SH-SY5Y (cell line): ENCODE measurements at regions not wholly inside any gene's neighbourhood (a gene's known extent, or its start where the extent isn't known, plus 50 kb on each side); places are given as distances from the start of the nearest gene placed in this dataset.

ENCODE experiments used
- GATA2 ChIP-seq: IDR thresholded peaks from 2 replicates; pipeline ENCODE4 v1.6.1; 2011; ENCODE audit warnings: mild to moderate bottlenecking, low read depth, low read length
- GATA3 ChIP-seq: IDR thresholded peaks from 2 replicates; pipeline ENCODE4 v1.6.1; 2011; ENCODE audit warnings: low read depth, mild to moderate bottlenecking, low read length, moderate library complexity

DNA sequence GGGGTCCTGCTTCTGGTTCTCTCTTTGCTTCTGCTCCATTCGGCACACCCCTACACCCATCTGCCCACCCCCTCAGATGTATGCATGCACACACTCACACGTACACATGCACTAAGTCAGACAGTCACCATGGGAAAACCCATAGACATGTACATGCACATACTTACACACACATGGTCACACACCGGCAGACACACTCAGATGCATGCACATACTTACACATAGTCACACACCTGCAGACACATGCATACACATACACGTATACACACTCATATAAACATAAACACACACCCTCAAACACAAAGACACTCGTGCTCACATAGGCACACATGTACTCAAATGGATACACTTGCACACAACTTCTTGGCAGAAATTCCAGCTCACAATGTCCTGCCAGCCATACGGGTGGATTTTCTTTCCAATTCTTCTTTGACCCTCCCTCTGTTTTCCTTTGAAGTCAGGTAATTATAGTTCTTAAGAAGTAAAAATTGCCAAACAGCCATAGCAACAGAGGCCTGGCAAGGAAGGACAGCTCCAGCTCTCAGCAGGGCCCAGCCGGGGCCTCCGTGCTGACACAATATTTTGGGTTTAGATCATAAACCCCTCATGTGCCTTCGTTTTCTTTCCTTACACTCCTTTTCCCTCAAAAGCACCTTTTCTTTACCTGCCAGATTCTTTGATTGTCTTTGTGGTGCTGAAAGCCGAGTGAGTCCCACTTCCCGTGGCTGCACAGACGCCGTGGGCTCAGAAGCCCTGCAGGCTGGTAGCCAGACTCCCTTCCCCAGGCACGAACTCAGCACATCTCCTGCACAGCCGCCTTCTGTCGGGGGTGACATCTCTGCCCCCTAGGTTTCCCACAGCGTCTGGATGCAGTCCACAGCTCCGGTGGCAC is 195.7 kb downstream of the ARL4C start:
- TF ChIP-seq GATA3 (no peak), GATA2 (no peak)

- no peak for TF ChIP-seq GATA3
These were observed 196.4 kb downstream of the ARL4C start for GRCh38 chr2:234300391-234300925.

DNA sequence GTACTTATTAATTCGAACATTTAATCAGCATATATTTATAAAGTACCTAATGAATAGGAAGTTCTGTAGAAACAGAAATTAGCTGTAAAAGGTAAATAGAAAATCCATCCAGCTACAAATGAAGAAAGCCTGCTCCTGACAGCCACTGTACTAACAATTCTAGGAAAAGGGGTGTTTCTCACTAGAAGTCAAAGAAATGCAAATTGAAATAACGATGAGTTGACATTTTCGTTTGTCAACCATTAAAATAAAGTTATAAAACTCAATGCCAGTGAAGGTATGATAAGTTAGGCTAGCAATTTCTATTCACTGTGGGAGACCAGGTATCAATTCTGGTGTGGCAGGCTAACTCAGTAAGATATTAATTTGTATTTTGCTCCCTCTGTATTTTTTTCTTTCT is 198.0 kb downstream of the ARL4C start:
- TF ChIP-seq GATA3 (no peak), GATA2 (no peak)

- TF ChIP-seq GATA2 = no peak
- no peak for TF ChIP-seq GATA3
These were observed 199.9 kb downstream of the ARL4C start for GRCh38 chr2:234296991-234297390.

- TF ChIP-seq GATA3 = no peak
- no peak for TF ChIP-seq GATA2
These were observed 202.9 kb downstream of the ARL4C start for GRCh38 chr2:234293973-234294372.

- no peak for TF ChIP-seq GATA2
- TF ChIP-seq GATA3 = no peak
These were observed 204.0 kb downstream of the ARL4C start for GRCh38 chr2:234292962-234293243.

GRCh38 chr2:234292205-234292961 is 204.5 kb downstream of the ARL4C start:
- TF ChIP-seq GATA2 (no peak), GATA3 (no peak)

DNA sequence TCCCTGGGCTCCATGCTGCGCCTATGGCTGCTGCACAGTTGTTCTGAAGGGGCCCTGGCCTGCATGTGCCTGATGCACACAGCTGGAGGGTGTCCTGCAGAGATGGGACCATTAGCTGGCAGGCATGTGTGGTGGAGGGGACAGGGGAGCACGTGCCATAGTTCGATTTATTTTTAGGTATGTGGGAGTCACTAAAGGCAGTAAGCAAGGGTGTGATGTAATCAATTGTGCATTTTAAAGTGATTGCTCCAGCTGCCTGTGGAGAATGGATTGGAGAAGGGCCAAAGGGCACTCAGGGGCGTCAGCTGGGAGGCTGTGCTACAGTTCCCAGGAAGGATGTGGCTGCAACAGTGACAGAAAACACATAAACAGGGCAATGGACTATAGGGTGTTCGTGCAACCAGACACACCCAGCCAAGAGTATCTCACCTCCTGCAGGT is 205.1 kb downstream of the ARL4C start:
- TF ChIP-seq GATA2 (no peak), GATA3 (no peak)

- no peak for TF ChIP-seq GATA2
These were observed 206.2 kb downstream of the ARL4C start for GRCh38 chr2:234290671-234291070.

DNA sequence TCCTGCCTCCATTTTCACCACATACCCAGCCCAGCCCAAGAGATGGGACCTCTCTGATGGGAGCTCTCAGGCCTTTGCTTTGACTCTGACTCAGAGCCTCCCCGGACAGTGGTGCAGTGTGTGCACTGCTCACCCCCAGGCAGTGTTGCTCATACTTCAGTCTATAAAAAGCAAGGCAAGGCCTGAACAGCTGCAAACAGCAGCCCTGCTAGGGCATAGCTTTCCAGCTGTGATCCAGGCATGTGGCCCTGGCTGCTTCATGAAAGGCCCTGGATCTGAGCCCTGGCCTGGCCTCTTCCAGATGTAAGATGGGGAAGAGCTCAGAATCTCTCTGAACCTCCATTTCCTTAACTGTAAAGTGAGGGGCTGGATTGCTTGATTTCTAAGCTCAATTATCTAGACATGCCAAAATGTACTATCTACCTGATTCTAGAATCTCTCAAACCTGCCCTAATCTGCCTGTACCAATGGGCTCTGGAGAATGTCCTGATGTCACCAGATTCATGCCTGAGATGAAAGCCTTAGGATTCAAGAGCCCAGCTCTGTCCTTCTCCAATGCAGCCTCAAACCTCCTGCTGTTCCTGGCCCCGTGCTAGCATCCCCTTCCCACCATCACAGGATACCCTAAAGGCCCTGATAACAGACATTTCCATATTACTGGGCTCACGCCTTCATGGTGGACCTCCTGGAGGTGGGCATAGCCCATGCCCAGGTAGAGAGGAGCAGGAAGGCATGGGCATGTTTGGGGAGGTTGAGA is 206.9 kb downstream of the ARL4C start:
- TF ChIP-seq GATA3 = no peak
- no peak for TF ChIP-seq GATA2

DNA sequence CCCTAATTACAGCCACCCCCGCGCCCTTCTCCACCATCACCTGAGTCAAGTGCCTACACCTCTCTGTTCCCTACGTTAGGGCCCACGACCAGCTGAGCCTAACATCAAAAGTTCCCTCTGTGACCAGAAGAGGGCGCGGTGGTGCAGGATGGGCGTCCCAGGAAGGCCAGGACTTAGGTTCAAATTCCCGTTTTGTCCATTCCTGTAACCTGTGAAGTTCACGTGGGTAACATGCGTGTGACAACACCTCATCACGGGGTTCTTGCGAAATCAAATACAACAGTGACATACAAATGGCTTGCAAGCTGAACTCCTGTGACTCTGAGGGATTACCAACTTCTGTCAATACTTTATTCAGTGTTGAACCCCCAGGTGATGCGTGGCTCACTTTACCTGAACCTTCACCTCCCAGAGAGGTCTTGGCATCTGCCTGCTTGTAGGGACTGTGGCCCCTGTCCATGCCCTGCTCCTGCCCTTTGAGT is 207.9 kb downstream of the ARL4C start:
- no peak for TF ChIP-seq GATA2
- no peak for TF ChIP-seq GATA3

GRCh38 chr2:234287650-234288049 is 209.2 kb downstream of the ARL4C start:
- TF ChIP-seq GATA3 = no peak
- TF ChIP-seq GATA2 = no peak

GRCh38 chr2:234286956-234287355 is 209.9 kb downstream of the ARL4C start:
- TF ChIP-seq GATA3 (no peak), GATA2 (no peak)

DNA sequence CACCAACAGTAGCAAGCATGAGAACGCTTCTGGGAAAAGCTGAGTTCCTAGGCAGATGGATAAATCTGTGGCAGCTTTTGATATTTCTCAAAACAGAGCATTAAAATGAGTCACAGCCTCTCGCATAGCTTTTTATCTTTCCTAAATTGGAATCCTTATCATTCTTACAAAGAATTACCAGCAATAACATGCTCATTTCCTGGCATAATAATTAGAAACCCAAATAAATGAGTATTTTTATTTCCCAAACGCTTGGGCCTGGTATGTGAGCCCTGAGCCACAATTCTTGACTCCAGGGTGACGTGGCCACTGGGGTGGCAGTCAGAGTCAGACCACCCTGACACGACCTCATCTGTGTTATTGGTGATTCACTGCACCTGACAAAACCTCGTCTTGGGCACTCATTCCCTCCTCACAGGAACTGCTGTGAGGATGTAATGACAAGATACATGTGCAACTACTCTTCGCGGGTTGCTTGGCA is 210.7 kb downstream of the ARL4C start:
- TF ChIP-seq GATA3 = no peak
- no peak for TF ChIP-seq GATA2

GRCh38 chr2:234285541-234285940 is 211.3 kb downstream of the ARL4C start:
- TF ChIP-seq GATA2 (no peak), GATA3 (no peak)
